ENCODE measurements at regions not wholly inside any gene's neighbourhood (a gene's known extent, or its start where the extent isn't known, plus 50 kb on each side); places are given as distances from the start of the nearest gene placed in this dataset.

DNA sequence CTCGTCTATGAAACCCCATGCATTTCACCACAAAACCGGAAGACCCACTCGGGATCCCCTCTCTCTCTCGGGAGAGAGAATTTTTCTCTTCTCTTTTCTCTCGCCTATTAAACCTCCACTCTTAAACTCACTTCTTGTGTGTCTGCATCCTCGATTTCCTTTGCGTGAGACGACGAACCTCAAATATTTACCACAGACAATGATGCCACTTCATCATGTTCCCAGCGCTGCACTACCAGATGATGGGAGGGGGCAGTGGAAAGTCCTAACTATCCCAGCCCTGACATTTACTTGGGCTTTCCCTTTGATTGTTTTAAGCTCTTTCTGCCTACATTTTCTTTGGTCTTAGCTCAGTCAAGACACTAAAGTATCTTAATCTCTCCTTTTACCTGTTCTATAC is 906.7 kb downstream of the GRID1 start:
- Histone ChIP-seq H3K9ac (ENCODE audit: low read length) (no peak overlapping the region), H2AFZ (ENCODE audit: low read depth, low read length) (no peak overlapping the region), H3K4me3 (ENCODE audit: insufficient read depth, low read depth, low read length) (no peak overlapping the region), H3K4me2 (ENCODE audit: low read length) (no peak overlapping the region), H3K9me3 (ENCODE audit: insufficient read depth, low read depth, low read length) (peaks cover 4% of the 10 kb centered on the region), H3K27ac (ENCODE audit: low read depth, low read length) (no peak overlapping the region), H3K27me3 (ENCODE audit: insufficient read depth, low read length) (no peaks in the 10 kb centered on the region), H3K79me2 (ENCODE audit: insufficient read depth, low read length) (no peaks in the 10 kb centered on the region), H4K20me1 (ENCODE audit: insufficient read depth, low read length) (no peaks in the 10 kb centered on the region), H3K4me1 (ENCODE audit: insufficient read depth, low read length) (no peaks in the 10 kb centered on the region), H3K36me3 (ENCODE audit: insufficient read depth, low read length) (no peaks in the 10 kb centered on the region)
- H3K9me3 Mint-ChIP-seq (ENCODE audit: unreplicated experiment), result peaks cover 2% of the 10 kb centered on the region
- no peaks in the 10 kb centered on the region for H3K36me3 Mint-ChIP-seq (ENCODE audit: low read depth, unreplicated experiment)
- no peaks in the 10 kb centered on the region for H3K4me1 Mint-ChIP-seq (ENCODE audit: low read depth, unreplicated experiment)
- peaks cover 2% of the 10 kb centered on the region for H3K27me3 Mint-ChIP-seq (ENCODE audit: low read depth, unreplicated experiment)
- no peak for DNase-seq (ENCODE audit: low read depth)
- no peak overlapping the region for H3K27ac Mint-ChIP-seq (ENCODE audit: unreplicated experiment)
- TF ChIP-seq EZH2 (IDR thresholded peaks at IDR 0.05; ENCODE audit: insufficient read depth, low read length), result no peak
- TF ChIP-seq, protein P1, sequence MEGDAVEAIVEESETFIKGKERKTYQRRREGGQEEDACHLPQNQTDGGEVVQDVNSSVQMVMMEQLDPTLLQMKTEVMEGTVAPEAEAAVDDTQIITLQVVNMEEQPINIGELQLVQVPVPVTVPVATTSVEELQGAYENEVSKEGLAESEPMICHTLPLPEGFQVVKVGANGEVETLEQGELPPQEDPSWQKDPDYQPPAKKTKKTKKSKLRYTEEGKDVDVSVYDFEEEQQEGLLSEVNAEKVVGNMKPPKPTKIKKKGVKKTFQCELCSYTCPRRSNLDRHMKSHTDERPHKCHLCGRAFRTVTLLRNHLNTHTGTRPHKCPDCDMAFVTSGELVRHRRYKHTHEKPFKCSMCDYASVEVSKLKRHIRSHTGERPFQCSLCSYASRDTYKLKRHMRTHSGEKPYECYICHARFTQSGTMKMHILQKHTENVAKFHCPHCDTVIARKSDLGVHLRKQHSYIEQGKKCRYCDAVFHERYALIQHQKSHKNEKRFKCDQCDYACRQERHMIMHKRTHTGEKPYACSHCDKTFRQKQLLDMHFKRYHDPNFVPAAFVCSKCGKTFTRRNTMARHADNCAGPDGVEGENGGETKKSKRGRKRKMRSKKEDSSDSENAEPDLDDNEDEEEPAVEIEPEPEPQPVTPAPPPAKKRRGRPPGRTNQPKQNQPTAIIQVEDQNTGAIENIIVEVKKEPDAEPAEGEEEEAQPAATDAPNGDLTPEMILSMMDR (IDR thresholded peaks at IDR 0.05; ENCODE audit: insufficient read depth, low read depth, low read length), result no peak
- H3K4me3 Mint-ChIP-seq (ENCODE audit: unreplicated experiment), result no peak overlapping the region
- no peak for FAIRE-seq

DNA sequence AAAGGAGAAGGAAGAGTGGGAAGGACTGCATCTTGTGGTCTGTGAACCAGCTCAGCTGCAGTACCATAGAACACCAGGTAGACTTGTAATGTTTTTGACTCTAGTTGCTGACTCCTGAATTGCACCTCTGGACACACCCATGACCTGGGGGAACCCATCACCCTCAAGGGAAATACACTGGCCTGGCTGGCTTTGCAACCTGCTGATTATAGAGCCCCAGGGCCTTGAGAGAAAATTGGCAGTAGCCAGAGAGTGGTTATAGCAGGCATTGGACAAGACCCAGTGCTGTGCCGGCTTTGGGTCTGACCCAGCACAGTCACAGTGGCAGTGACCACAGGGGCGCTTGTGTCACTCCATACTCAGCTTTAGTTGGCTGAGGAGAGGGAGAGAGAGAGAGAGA is 902.3 kb downstream of the GRID1 start:
- no peaks in the 10 kb centered on the region for H3K36me3 Mint-ChIP-seq (ENCODE audit: low read depth, unreplicated experiment)
- H3K27ac Mint-ChIP-seq (ENCODE audit: unreplicated experiment), result no peak overlapping the region
- DNase-seq (ENCODE audit: low read depth) (no peak), FAIRE-seq (no peak)
- Histone ChIP-seq H3K9ac (ENCODE audit: low read length) (no peak overlapping the region), H3K4me1 (ENCODE audit: insufficient read depth, low read length) (no peaks in the 10 kb centered on the region), H3K36me3 (ENCODE audit: insufficient read depth, low read length) (no peaks in the 10 kb centered on the region), H2AFZ (ENCODE audit: low read depth, low read length) (no peak overlapping the region), H3K27me3 (ENCODE audit: insufficient read depth, low read length) (no peaks in the 10 kb centered on the region), H3K4me2 (ENCODE audit: low read length) (no peak overlapping the region), H3K4me3 (ENCODE audit: insufficient read depth, low read depth, low read length) (no peak overlapping the region), H3K9me3 (ENCODE audit: insufficient read depth, low read depth, low read length) (peaks cover 4% of the 10 kb centered on the region), H3K79me2 (ENCODE audit: insufficient read depth, low read length) (no peaks in the 10 kb centered on the region), H4K20me1 (ENCODE audit: insufficient read depth, low read length) (no peaks in the 10 kb centered on the region), H3K27ac (ENCODE audit: low read depth, low read length) (no peak overlapping the region)
- H3K27me3 Mint-ChIP-seq (ENCODE audit: low read depth, unreplicated experiment), result no peaks in the 10 kb centered on the region
- H3K4me1 Mint-ChIP-seq (ENCODE audit: low read depth, unreplicated experiment), result no peaks in the 10 kb centered on the region
- TF ChIP-seq EZH2 (IDR thresholded peaks at IDR 0.05; ENCODE audit: insufficient read depth, low read length), result no peak
- no peaks in the 10 kb centered on the region for H3K9me3 Mint-ChIP-seq (ENCODE audit: unreplicated experiment)
- no peak overlapping the region for H3K4me3 Mint-ChIP-seq (ENCODE audit: unreplicated experiment)

DNA sequence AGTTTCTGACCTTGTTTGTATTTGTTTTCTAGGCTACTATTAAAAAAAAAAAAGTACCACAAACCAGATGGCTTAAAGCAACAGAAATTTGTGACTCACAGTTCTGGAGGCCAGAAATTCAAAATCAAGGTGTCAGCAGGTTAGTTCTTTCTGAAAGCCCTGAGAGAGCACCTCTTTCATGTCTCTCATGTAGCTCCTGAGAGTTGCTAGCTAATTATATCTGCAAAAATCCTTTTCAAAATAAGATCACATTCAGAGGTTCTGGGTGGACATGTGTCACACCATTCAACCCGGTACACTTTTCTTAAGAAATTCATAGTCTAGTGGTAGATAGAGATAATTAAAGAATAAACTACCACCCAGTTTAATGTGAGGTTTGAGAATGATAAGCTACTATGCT is 888.6 kb downstream of the GRID1 start:
- H3K9me3 Mint-ChIP-seq (ENCODE audit: unreplicated experiment), result no peaks in the 10 kb centered on the region
- H3K9ac ChIP-seq (ENCODE audit: low read length), result no peak overlapping the region
- no peak overlapping the region for H3K27ac Mint-ChIP-seq (ENCODE audit: unreplicated experiment)
- no peak overlapping the region for H3K4me3 Mint-ChIP-seq (ENCODE audit: unreplicated experiment)
- FAIRE-seq (no peak), DNase-seq (ENCODE audit: low read depth) (no peak)
- H3K4me1 Mint-ChIP-seq (ENCODE audit: low read depth, unreplicated experiment), result no peaks in the 10 kb centered on the region
- H3K27me3 Mint-ChIP-seq (ENCODE audit: low read depth, unreplicated experiment), result peaks cover 2% of the 10 kb centered on the region
- no peaks in the 10 kb centered on the region for H4K20me1 ChIP-seq (ENCODE audit: insufficient read depth, low read length)
- H3K36me3 ChIP-seq (ENCODE audit: insufficient read depth, low read length), result no peaks in the 10 kb centered on the region
- no peaks in the 10 kb centered on the region for H3K27me3 ChIP-seq (ENCODE audit: insufficient read depth, low read length)
- TF ChIP-seq EZH2 (IDR thresholded peaks at IDR 0.05; ENCODE audit: insufficient read depth, low read length), result no peak
- TF ChIP-seq, protein P1 (IDR thresholded peaks at IDR 0.05; ENCODE audit: insufficient read depth, low read depth, low read length), result no peak
- no peak overlapping the region for H3K4me3 ChIP-seq (ENCODE audit: insufficient read depth, low read depth, low read length)
- H3K27ac ChIP-seq (ENCODE audit: low read depth, low read length), result no peak overlapping the region
- no peak overlapping the region for H3K4me2 ChIP-seq (ENCODE audit: low read length)
- H3K79me2 ChIP-seq (ENCODE audit: insufficient read depth, low read length), result no peaks in the 10 kb centered on the region
- H3K36me3 Mint-ChIP-seq (ENCODE audit: low read depth, unreplicated experiment), result no peaks in the 10 kb centered on the region
- no peaks in the 10 kb centered on the region for H3K9me3 ChIP-seq (ENCODE audit: insufficient read depth, low read depth, low read length)
- H2AFZ ChIP-seq (ENCODE audit: low read depth, low read length), result no peak overlapping the region
- no peaks in the 10 kb centered on the region for H3K4me1 ChIP-seq (ENCODE audit: insufficient read depth, low read length)
